Iris pigment epithelial cell (primary cell): ENCODE measurements at regions not wholly inside any gene's neighbourhood (a gene's known extent, or its start where the extent isn't known, plus 50 kb on each side); places are given as distances from the start of the nearest gene placed in this dataset.
"Not testable (repeated sequence)": the region's sequence is repeated elsewhere in the genome, so short reads cannot be mapped to it uniquely, and the experiment has no call there.

Experiments used
- DNase-seq: peaks from one replicate; pipeline ENCODE4 v3.0.0-alpha.2; 2011; ENCODE audit warnings: low read depth

GRCh38 chr3:78314327-78314726 is 1274.4 kb downstream of the ROBO2 start:
- DNase-seq: no peak

- DNase-seq: no peak
Observed at GRCh38 chr3:78317774-78318173, 1277.9 kb downstream of the ROBO2 start.

- DNase-seq: no peak
Observed at GRCh38 chr3:78322780-78323179, 1282.9 kb downstream of the ROBO2 start.

GRCh38 chr3:78337801-78338211 is 1297.9 kb downstream of the ROBO2 start:
- peak; percentile 58 for DNase-seq

GRCh38 chr3:78338405-78338804 is 1298.5 kb downstream of the ROBO2 start:
- DNase-seq: peak; percentile 1

- no peak for DNase-seq
Observed at GRCh38 chr3:78343221-78343620, 1303.3 kb downstream of the ROBO2 start.

- DNase-seq: not testable (repeated sequence)
Observed at GRCh38 chr3:78344267-78344666, 1304.4 kb downstream of the ROBO2 start.

GRCh38 chr3:78344918-78345317 is 1305.0 kb downstream of the ROBO2 start:
- no peak for DNase-seq

GRCh38 chr3:78347176-78347575 is 1307.3 kb downstream of the ROBO2 start:
- DNase-seq: no peak

GRCh38 chr3:78348664-78349063 is 1308.8 kb downstream of the ROBO2 start:
- no peak for DNase-seq

- DNase-seq: no peak
Observed at GRCh38 chr3:78349571-78349970, 1309.7 kb downstream of the ROBO2 start.

GRCh38 chr3:78351334-78351733 is 1311.4 kb downstream of the ROBO2 start:
- peak; percentile 36 for DNase-seq

GRCh38 chr3:78353231-78353630 is 1313.3 kb downstream of the ROBO2 start:
- no peak for DNase-seq

- no peak for DNase-seq
Observed at GRCh38 chr3:78360849-78361248, 1321.0 kb downstream of the ROBO2 start.

GRCh38 chr3:78368636-78369345 is 1328.9 kb downstream of the ROBO2 start:
- DNase-seq: no peak

- no peak for DNase-seq
Observed at GRCh38 chr3:78390221-78390620, 1350.3 kb downstream of the ROBO2 start.

GRCh38 chr3:78398401-78398800 is 1358.5 kb downstream of the ROBO2 start:
- DNase-seq: no peak

- DNase-seq: no peak
Observed at GRCh38 chr3:78402720-78403119, 1362.8 kb downstream of the ROBO2 start.

- DNase-seq: no peak
Observed at GRCh38 chr3:78405745-78406144, 1362.1 kb downstream of the ROBO1 start.

- DNase-seq: no peak
Observed at GRCh38 chr3:78406396-78406795, 1361.4 kb downstream of the ROBO1 start.

GRCh38 chr3:78410077-78410476 is 1357.7 kb downstream of the ROBO1 start:
- no peak for DNase-seq

- no peak for DNase-seq
Observed at GRCh38 chr3:78414261-78414660, 1353.5 kb downstream of the ROBO1 start.

- no peak for DNase-seq
Observed at GRCh38 chr3:78420611-78421010, 1347.2 kb downstream of the ROBO1 start.

GRCh38 chr3:78421247-78421966 is 1346.4 kb downstream of the ROBO1 start:
- no peak for DNase-seq
